D721Med (cell line): ENCODE measurements at regions not wholly inside any gene's neighbourhood (a gene's known extent, or its start where the extent isn't known, plus 50 kb on each side); places are given as distances from the start of the nearest gene placed in this dataset.

ENCODE experiments used
- DNase-seq: peaks from one replicate; pipeline ENCODE4 v3.0.0; 2011; ENCODE audit warnings: low spot score; ENCODE audit not compliant: insufficient read length
- FAIRE-seq: peaks from 2 replicates; lab custom pipeline; 2011; peaks lifted over from hg19 to GRCh38; lab: Jason Lieb, UNC
- TF ChIP-seq, protein P1 (sequence below): IDR thresholded peaks from 2 replicates; pipeline ENCODE4 v1.5.1; 2012; ENCODE audit warnings: mild to moderate bottlenecking, control low read depth; ENCODE audit not compliant: insufficient read depth; ENCODE audit errors: missing control alignments

DNA sequence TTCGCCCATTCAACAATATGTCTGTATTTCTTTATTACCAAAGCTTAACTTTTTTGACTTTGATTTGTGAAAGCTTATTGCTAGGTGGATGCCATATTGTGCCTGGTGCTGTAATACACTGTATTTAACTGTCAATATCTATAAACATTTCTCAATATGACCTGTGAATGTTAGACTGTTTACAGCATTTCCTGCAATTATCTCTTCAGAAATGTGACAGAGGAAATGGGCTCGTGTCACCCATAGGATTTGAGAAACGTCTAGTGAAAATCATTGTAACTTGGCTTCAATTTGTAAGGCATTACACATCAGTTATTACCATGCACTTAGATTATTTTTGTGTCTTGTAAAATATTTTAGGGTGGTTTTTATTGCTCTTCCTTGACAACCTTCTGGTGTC lies 237.8 kb upstream of the ADGRL2 start:
- no peak for DNase-seq
- TF ChIP-seq, protein P1, sequence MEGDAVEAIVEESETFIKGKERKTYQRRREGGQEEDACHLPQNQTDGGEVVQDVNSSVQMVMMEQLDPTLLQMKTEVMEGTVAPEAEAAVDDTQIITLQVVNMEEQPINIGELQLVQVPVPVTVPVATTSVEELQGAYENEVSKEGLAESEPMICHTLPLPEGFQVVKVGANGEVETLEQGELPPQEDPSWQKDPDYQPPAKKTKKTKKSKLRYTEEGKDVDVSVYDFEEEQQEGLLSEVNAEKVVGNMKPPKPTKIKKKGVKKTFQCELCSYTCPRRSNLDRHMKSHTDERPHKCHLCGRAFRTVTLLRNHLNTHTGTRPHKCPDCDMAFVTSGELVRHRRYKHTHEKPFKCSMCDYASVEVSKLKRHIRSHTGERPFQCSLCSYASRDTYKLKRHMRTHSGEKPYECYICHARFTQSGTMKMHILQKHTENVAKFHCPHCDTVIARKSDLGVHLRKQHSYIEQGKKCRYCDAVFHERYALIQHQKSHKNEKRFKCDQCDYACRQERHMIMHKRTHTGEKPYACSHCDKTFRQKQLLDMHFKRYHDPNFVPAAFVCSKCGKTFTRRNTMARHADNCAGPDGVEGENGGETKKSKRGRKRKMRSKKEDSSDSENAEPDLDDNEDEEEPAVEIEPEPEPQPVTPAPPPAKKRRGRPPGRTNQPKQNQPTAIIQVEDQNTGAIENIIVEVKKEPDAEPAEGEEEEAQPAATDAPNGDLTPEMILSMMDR: no peak
- no peak for FAIRE-seq

DNA sequence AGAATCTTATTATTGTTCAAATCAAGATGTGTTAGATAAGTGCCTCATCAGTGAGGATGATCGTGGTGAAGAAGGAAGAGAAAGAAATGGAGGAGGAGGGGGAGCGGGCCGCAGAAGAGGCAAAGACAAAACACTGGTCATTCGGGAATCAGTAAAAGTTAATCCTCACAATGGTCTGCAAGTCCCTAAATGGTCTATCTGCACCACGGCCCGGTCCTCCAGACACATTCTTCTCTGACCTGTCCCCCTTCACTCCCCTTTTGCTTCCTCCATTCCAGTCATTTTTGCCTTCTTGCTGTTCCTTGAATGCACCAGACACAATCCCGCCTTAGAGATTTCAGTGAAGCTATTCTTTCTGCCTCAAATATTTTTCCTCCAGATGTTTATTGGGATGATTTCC lies 240.1 kb upstream of the ADGRL2 start:
- FAIRE-seq: no peak

GRCh38 chr1:81559662-81560350 lies 240.9 kb upstream of the ADGRL2 start:
- TF ChIP-seq, protein P1: no peak
- DNase-seq (no peak), FAIRE-seq (no peak)

More for the DNA sequence above, 240.1 kb upstream of the ADGRL2 start:
- DNase-seq: no peak
- TF ChIP-seq, protein P1: no peak

- TF ChIP-seq, protein P1: no peak
- DNase-seq: no peak
- no peak for FAIRE-seq
Observed at GRCh38 chr1:81558291-81559076, 242.2 kb upstream of the ADGRL2 start.

GRCh38 chr1:81556968-81557367 lies 243.8 kb upstream of the ADGRL2 start:
- DNase-seq (no peak), FAIRE-seq (no peak)
- TF ChIP-seq, protein P1: no peak

DNA sequence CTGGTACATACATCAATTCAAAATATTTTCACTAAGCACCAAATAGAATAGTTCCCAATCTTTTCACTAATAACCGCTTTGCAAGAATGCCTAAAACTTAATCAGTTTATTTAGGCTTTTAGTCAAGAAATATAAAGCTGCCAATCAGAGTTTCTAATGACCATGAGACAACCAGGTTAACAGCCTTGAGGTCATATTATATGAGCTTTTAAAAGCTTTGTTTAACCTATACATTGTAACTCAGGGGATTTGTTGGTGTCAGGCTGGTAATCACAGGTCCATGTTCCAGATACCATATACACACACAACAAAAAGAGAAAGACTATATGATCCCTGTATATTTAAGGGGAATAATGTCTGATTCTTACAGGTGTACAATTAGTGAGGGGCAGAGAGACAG lies 246.2 kb upstream of the ADGRL2 start:
- FAIRE-seq (no peak), DNase-seq (no peak)
- TF ChIP-seq, protein P1: no peak

DNA sequence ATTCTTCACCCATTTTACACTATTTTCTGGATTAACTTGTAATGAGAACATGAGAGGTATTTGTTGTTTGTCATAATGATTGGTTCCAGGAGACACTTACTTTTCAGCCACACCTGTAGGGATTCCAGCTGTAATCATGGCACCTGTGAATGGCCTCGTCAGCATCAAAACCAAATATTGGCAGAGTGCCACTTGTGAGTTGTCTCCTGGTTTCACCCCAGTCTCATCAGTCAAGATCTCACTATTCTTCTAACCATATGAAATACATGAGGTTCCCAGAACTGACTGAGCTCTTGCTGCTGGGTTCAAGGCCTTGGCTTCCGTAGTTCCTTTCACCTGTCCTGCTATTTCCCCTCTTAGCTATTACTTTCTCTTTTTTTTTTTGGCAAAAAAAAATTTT lies 246.6 kb upstream of the ADGRL2 start:
- FAIRE-seq: no peak
- no peak for DNase-seq
- TF ChIP-seq, protein P1: no peak
